Medulla oblongata (tissue), 1 donor: ENCODE measurements at regions not wholly inside any gene's neighbourhood (a gene's known extent, or its start where the extent isn't known, plus 50 kb on each side); places are given as distances from the start of the nearest gene placed in this dataset.

Experiments
- DNase-seq: peaks from one replicate; pipeline ENCODE4 v3.0.0-alpha.2; 2015; ENCODE audit errors: extremely low spot score

DNA sequence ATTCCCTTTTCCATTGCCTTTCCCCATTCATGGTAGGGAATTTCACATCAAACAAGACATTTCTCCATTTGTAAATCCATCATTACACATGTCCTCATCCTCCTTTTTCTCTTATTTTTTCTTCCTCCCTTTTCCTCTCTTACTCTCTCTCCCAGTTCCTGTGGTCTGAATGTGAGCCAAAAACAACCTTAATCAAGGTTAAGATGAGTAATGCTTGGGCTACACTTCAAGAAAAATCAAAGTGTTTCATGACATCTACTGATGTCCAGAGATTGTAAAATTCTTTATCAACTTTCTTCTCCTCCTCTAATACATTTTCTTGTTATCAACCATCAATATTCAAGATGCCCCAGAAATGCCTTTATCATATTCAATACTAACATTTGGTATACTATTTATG, 172.5 kb upstream of the PRNP start:
- DNase-seq, result no peak

GRCh38 chr20:4512891-4513550, 173.2 kb upstream of the PRNP start:
- no peak for DNase-seq

DNA sequence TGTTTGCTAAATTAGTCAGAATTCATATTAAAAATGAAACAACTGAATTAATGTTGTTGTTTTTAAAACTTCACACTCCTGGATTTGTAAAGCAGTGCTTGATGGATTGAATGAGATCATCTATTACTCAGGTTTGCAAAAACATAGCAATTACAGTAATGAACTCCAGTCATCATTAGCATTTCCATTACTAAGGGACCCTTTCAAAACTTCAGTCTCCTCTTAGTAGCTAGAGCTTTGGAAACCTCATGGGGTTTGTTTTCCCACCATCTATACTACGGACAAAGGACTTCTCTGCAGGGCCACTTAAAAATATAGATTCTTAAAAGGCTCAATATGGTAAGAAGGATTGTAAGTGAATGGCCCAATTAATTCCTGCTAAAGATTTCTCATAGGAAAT, 174.5 kb upstream of the PRNP start:
- DNase-seq, result no peak

GRCh38 chr20:4509825-4510522, 176.3 kb upstream of the PRNP start:
- no peak for DNase-seq

GRCh38 chr20:4508773-4509172, 177.5 kb upstream of the PRNP start:
- no peak for DNase-seq

GRCh38 chr20:4507288-4507719, 179.0 kb upstream of the PRNP start:
- no peak for DNase-seq

GRCh38 chr20:4504814-4505213, 181.4 kb upstream of the PRNP start:
- DNase-seq, result no peak

- no peak for DNase-seq
Observed at GRCh38 chr20:4502756-4503155, 183.5 kb upstream of the PRNP start.

GRCh38 chr20:4493386-4493785, 192.9 kb upstream of the PRNP start:
- DNase-seq, result no peak

DNA sequence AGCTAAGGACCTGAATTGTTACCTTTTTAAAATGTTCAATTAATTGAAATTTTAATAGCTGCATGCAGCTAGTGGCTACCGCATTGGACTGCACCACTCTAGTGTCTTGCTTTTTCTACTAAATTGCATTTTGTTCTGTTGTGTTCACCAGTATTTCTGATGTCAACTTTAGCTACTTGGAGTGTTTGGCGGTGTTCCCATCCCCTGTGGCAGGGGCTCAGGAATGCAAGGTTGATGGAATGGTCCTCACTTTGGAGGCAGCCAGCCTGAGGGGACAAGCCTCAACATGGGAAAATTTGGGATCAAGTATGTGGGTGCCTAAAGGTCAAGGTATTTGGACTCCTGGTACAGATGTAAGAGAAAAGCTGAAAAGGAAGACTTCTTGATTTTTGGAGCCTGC, 194.6 kb upstream of the PRNP start:
- DNase-seq, result no peak

- DNase-seq, result no peak
Observed at GRCh38 chr20:4490606-4491280, 195.5 kb upstream of the PRNP start.

DNA sequence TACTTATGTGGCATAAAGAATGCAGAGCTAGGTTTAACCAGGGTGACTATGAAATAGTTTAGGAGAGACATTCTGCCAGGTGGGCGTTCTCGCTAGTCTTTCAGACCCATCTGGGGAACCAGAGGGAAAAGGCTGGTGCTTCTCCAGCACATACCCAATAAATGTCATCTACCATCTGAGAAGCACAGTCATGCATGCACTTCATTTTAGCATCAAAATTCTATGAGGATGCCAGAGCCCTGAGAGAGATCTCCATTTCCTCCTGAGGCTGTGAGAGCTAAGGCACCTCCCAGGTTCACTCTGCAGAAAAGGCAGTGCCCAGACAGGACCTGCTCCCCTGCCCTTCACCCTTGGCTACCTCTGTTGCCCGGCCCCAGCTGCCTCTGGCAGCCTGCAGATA, 196.2 kb upstream of the PRNP start:
- no peak for DNase-seq

DNA sequence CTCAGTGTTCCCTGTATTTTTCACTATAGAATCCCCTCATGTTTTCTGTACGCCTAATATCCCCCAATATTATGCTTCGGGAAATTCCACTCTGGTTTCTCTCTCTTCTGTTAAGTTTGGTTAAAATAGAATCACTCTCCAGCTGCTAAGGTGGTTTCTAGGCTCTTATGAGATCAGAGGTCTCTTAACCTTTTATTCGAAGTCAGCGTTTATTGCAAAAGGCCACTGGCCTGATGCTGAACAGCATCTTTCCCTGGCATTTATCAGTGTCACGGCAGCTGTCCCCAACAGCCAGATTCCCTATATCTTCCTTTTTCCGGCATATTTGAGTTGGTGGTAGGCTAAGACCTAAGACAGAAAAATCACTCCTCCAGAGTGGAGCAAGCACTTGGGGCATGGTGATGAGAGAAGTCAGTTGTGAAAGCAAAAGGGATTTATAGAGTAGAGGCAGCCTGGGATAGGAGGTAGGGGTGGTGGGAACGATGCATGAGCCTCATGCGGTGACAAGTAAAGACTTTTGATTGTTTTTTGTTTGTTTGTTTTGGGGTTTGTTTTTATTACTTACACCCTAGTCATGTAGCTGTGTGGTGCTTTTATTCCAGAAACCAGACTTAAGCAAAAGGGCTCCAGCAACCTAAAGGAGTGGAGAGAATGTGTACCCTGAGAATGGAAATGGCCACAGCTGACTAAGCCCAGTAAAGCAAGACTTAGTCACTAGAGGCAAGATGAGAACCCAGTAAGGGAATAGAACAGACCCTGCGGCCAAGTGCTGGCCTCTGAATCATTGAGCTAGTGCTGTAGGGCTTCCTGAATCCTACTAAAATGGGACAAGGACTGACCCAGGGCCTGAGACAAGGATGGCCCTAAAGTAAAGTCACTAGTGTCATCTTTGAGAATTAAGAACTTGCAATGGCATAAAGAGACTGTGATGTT, 197.6 kb upstream of the PRNP start:
- DNase-seq, result no peak

DNA sequence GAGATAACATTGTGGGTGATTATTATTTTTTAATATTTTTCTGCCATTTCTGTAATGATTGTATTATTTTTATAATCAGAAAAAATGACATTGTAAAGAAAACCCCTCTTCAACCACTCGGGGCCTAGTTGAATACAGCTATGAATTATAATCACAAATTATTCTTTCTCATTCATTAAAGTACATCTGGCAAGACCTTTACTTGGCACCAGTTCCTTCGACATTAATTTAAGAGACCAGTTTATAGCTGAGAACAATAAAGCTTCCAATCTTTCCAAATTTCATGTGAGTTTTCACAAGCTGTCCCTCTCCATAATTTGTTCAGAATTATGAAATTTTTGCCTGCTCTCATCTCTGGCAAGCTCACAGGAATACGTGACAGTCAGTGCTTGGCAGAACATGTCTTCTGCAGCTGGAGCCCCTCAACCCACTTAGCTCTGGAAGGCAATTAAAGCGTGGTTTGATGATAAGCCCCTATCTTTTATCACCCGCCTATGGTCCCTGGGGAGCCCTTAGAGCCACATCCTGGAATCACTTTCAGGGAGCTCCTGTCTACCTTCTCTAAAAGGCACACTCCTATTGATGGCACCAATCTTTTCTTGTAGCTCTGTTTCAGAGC, 201.8 kb upstream of the PRNP start:
- DNase-seq, result no peak

DNA sequence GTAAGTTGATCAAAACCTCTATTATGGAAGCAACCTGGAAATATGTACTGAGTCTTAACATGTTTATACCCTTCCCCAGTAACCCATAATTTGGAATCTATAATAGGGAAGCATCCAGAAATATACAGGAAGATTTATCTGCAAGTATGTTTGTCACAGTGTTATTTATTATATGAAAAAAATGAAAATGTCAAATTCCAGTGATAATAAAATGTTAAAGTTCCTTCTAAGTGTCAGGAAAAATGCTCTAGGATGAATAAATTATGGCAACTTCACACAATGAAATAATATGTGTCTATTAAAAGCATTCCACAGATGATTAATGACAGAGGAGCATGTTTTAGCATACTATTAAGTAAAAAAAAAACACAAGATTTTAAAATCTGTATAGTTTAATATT, 202.3 kb upstream of the PRNP start:
- no peak for DNase-seq

DNA sequence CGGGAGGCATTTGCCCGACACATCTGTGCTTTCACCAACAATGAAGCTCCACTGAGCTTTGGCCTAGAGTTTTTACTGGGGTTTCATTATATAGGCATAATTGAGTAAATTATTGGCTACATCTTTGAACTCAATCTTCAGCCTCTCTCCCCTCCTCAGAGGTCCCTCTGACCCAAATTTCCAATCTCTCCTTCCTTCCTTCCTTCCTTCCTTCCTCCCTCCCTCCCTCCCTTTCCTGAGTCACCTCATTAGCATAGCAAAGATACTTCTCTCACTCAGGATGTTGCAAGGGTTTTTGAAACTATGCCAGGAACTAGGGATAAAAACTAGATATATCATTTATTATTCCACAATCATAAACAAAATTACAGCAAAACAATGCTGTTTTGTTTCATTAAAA, 202.8 kb upstream of the PRNP start:
- DNase-seq, result no peak

- no peak for DNase-seq
Observed at GRCh38 chr20:4480104-4480503, 206.2 kb upstream of the PRNP start.

GRCh38 chr20:4476903-4477500, 209.3 kb upstream of the PRNP start:
- DNase-seq, result peak; percentile 21

- no peak for DNase-seq
Observed at GRCh38 chr20:4472906-4473305, 213.3 kb upstream of the PRNP start.

GRCh38 chr20:4471221-4471620, 215.0 kb upstream of the PRNP start:
- DNase-seq, result no peak

DNA sequence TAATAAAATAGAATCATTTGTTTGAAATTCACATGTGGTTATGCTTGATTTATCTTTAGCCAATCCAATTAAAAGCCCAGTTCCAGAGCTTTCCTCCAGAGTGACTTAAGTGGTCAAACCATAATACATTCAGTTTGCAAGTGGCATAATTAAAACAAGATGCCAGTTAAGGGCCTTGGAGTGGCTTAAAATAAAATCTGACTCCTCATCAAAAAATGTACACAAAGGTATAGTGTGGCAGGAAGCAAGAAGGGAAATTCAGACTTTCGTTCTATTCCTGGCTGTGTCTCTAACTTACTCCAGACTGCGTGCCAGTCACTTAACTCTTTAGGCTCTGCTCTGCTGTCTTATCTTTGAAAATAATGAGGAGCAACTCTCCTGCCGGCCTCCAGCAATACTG, 215.9 kb upstream of the PRNP start:
- no peak for DNase-seq
